Natural killer cell (primary cell): ENCODE measurements at regions not wholly inside any gene's neighbourhood (a gene's known extent, or its start where the extent isn't known, plus 50 kb on each side); places are given as distances from the start of the nearest gene placed in this dataset.

Source experiments
- ATAC-seq, 3 donors: fragments of 150-1000 bp in 2 of 3; fragments of 200-7000 bp in 1 of 3; cut with Tn5 transposase; 1 replicate in 1 of 3; 2 replicates in 2 of 3; pipeline ENCODE4 v1.10.0; 2021; ENCODE audit warnings: mild to moderate bottlenecking in 2 of 3, moderate library complexity in 2 of 3
- DNase-seq, 2 donors: peaks; one replicate each; pipeline versions ENCODE4 v3.0.0 to v3.0.0-alpha.2; 2013 to 2021; ENCODE audit warnings: mixed read lengths in 1 of 2
- H3K27ac ChIP-seq: one replicate; pipeline ENCODE4 v1.5.1; 2013; ENCODE audit warnings: mild to moderate bottlenecking, low read length
- H3K27me3 ChIP-seq: one replicate; pipeline ENCODE4 v1.6.1; 2013; ENCODE audit warnings: low read length; ENCODE audit not compliant: control insufficient read depth, insufficient read depth
- H3K36me3 ChIP-seq: one replicate; pipeline ENCODE4 v1.6.1; 2013; ENCODE audit warnings: low read length; ENCODE audit not compliant: control insufficient read depth, insufficient read depth
- H3K4me1 ChIP-seq: one replicate; pipeline ENCODE4 v1.6.1; 2013; ENCODE audit warnings: low read length; ENCODE audit not compliant: control insufficient read depth, insufficient read depth
- H3K4me3 ChIP-seq: one replicate; pipeline ENCODE4 v1.5.1; 2013; ENCODE audit warnings: low read length
- H3K9me3 ChIP-seq: one replicate; pipeline ENCODE4 v1.6.1; 2013; ENCODE audit warnings: low read length; ENCODE audit not compliant: control insufficient read depth, insufficient read depth
- H3K27ac Mint-ChIP-seq, 2 donors: one replicate each; pipeline ENCODE4 v1.8.0; 2022; ENCODE audit warnings: mild to moderate bottlenecking in 2 of 2, mixed read lengths in 2 of 2, moderate library complexity in 1 of 2
- H3K27me3 Mint-ChIP-seq, 2 donors: one replicate each; pipeline ENCODE4 v1.8.0; 2022; ENCODE audit warnings: low read depth in 2 of 2, mixed read lengths in 2 of 2
- H3K36me3 Mint-ChIP-seq: one replicate; pipeline ENCODE4 v1.8.0; 2022; ENCODE audit warnings: mixed read lengths
- H3K4me1 Mint-ChIP-seq, 2 donors: one replicate each; pipeline ENCODE4 v1.8.0; 2022; ENCODE audit warnings: mixed read lengths in 2 of 2
- H3K4me3 Mint-ChIP-seq: one replicate; pipeline ENCODE4 v1.8.0; 2022; ENCODE audit warnings: mild to moderate bottlenecking, moderate library complexity, mixed read lengths
- H3K9me3 Mint-ChIP-seq, 2 donors: one replicate each; pipeline ENCODE4 v1.8.0; 2022; ENCODE audit warnings: mixed read lengths in 2 of 2
- CTCF ChIP-seq: fragments of 200-600 bp; IDR thresholded peaks from one replicate; pipeline ENCODE4 v1.8.0; 2022; ENCODE audit warnings: antibody characterized with exemption
- WGBS: methylation state at CpG from one replicate; pipeline ENCODE4 v1.1.7; 2013; ENCODE audit warnings: missing lambda C conversion rate; ENCODE audit not compliant: insufficient coverage; 5-methylcytosine and 5-hydroxymethylcytosine counted together
- intact Hi-C: fragments of 100-400 bp; cut with micrococcal nuclease; formaldehyde crosslinking; loops from one replicate; pipeline ENCODE4 v1.14.2; 2022

DNA sequence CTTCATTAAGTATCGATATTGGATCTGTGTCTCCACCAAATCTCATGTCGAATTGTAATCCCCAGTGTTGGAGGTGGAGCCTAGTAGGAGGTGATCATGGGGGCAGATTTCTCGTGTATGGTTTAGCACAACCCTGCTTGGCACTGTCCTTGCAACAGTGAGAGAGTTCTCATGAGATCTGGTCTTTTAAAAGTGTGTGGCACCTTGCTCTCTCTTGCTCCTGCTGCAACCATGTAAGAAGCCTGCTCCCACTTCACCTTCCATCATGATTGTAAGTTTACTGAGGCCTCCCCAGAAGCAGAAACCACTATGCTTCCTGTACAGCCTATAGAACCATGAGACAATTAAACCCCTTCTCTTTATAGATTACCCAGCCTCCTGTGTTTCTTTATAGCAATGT, 424.4 kb downstream of the NPHP4 start:
- Histone ChIP-seq H3K36me3 (no peaks in the 10 kb centered on the region), H3K27ac (no peak overlapping the region), H3K9me3 (no peaks in the 10 kb centered on the region), H3K27me3 (no peaks in the 10 kb centered on the region), H3K4me3 (no peak overlapping the region), H3K4me1 (no peaks in the 10 kb centered on the region)
- H3K27me3 Mint-ChIP-seq, result peaks cover 0 to 2% of the 10 kb centered on the region in 2 donors
- no peak for TF ChIP-seq CTCF
- H3K9me3 Mint-ChIP-seq, result peaks cover 0 to 2% of the 10 kb centered on the region in 2 donors
- intact Hi-C loops, result no loop called here
- no peak overlapping the region for H3K27ac Mint-ChIP-seq
- ATAC-seq (no peak), DNase-seq (no peak)
- H3K36me3 Mint-ChIP-seq, result no peaks in the 10 kb centered on the region
- no peak overlapping the region for H3K4me3 Mint-ChIP-seq
- no peaks in the 10 kb centered on the region for H3K4me1 Mint-ChIP-seq
- 87% methylated on average over 3 of the region's 3 CpGs for WGBS

- no peak for TF ChIP-seq CTCF
- ATAC-seq (no peak), DNase-seq (no peak)
- Histone ChIP-seq H3K9me3 (no peaks in the 10 kb centered on the region), H3K4me1 (no peaks in the 10 kb centered on the region), H3K36me3 (no peaks in the 10 kb centered on the region), H3K4me3 (no peak overlapping the region), H3K27me3 (no peaks in the 10 kb centered on the region), H3K27ac (no peak overlapping the region)
- Mint-ChIP-seq H3K27me3 (peaks cover 0 to 2% of the 10 kb centered on the region in 2 donors), H3K4me1 (no peaks in the 10 kb centered on the region), H3K4me3 (no peak overlapping the region), H3K27ac (no peak overlapping the region), H3K9me3 (peaks cover 0 to 2% of the 10 kb centered on the region in 2 donors), H3K36me3 (no peaks in the 10 kb centered on the region)
- 70% methylated on average over 4 of the region's 4 CpGs for WGBS
- intact Hi-C loops, result no loop called here
Observed at GRCh38 chr1:5566924-5567323, 425.3 kb downstream of the NPHP4 start.

- no peak overlapping the region for H3K27ac Mint-ChIP-seq
- ATAC-seq, result no peak
- H3K4me1 Mint-ChIP-seq, result no peaks in the 10 kb centered on the region
- Histone ChIP-seq H3K4me1 (no peaks in the 10 kb centered on the region), H3K27me3 (no peaks in the 10 kb centered on the region), H3K4me3 (no peak overlapping the region), H3K36me3 (no peaks in the 10 kb centered on the region), H3K27ac (no peak overlapping the region), H3K9me3 (no peaks in the 10 kb centered on the region)
- intact Hi-C loops, result no loop called here
- no peaks in the 10 kb centered on the region for H3K36me3 Mint-ChIP-seq
- WGBS, result 72% methylated on average over 19 of the region's 19 CpGs
- peaks cover 0 to 2% of the 10 kb centered on the region in 2 donors for H3K9me3 Mint-ChIP-seq
- no peak for DNase-seq
- no peak for TF ChIP-seq CTCF
- H3K27me3 Mint-ChIP-seq, result no peaks in the 10 kb centered on the region
- H3K4me3 Mint-ChIP-seq, result no peak overlapping the region
Observed at GRCh38 chr1:5565281-5566125, 426.7 kb downstream of the NPHP4 start.
